Keratinocyte (primary cell): ENCODE measurements at regions not wholly inside any gene's neighbourhood (a gene's known extent, or its start where the extent isn't known, plus 50 kb on each side); places are given as distances from the start of the nearest gene placed in this dataset.

Source experiments
- DNase-seq: peaks from one replicate; pipeline ENCODE4 v3.0.0-alpha.2; 2011; ENCODE audit warnings: low read depth, missing footprints, low spot score
- FAIRE-seq: peaks from 2 replicates; lab custom pipeline; 2011; peaks lifted over from hg19 to GRCh38; lab: Jason Lieb, UNC
- H2AFZ ChIP-seq: 2 replicates; pipeline ENCODE4 v1.6.0; 2012; ENCODE audit warnings: low read length, control low read depth, inconsistent platforms; ENCODE audit not compliant: control insufficient read depth
- H3K27ac ChIP-seq: 2 replicates; pipeline ENCODE4 v1.5.1; 2011; ENCODE audit warnings: low read length; ENCODE audit not compliant: control insufficient read depth, insufficient read depth
- H3K27me3 ChIP-seq: 3 replicates; pipeline ENCODE4 v1.6.0; 2011; ENCODE audit warnings: low read length; ENCODE audit not compliant: control insufficient read depth, insufficient read depth; ENCODE audit errors: extremely low read depth
- H3K36me3 ChIP-seq, 2 experiments: 2 replicates in 1 of 2; 3 replicates in 1 of 2; pipeline ENCODE4 v1.5.1; 2011; ENCODE audit warnings: low read length in 2 of 2, mild to moderate bottlenecking in 1 of 2; ENCODE audit not compliant: control insufficient read depth in 2 of 2, insufficient read depth in 2 of 2; ENCODE audit errors: extremely low read depth in 1 of 2
- H3K4me1 ChIP-seq: 3 replicates; pipeline ENCODE4 v1.5.1; 2011; ENCODE audit warnings: low read length; ENCODE audit not compliant: control insufficient read depth, insufficient read depth; ENCODE audit errors: extremely low read depth
- H3K4me2 ChIP-seq: 3 replicates; pipeline ENCODE4 v1.6.0; 2011; ENCODE audit warnings: low read depth, low read length; ENCODE audit not compliant: control insufficient read depth, insufficient read depth; ENCODE audit errors: extremely low read depth
- H3K4me3 ChIP-seq, 3 experiments: fragments of 200-600 bp in 1 of 3; sonication (generic) in 1 of 3; 2 replicates in 2 of 3; 3 replicates in 1 of 3; pipeline ENCODE4 v1.5.1; 2011 to 2016; ENCODE audit warnings: low read length in 3 of 3, mild to moderate bottlenecking in 3 of 3, control low read depth in 2 of 3, inconsistent platforms in 1 of 3, low read depth in 1 of 3, mixed read lengths in 1 of 3, mixed run types in 1 of 3, moderate library complexity in 1 of 3; ENCODE audit not compliant: control insufficient read depth in 2 of 3, insufficient read depth in 2 of 3; ENCODE audit errors: extremely low read depth in 1 of 3
- H3K79me2 ChIP-seq: 2 replicates; pipeline ENCODE4 v1.6.0; 2012; ENCODE audit warnings: low read length; ENCODE audit not compliant: control insufficient read depth, insufficient read depth
- H3K9ac ChIP-seq: 3 replicates; pipeline ENCODE4 v1.6.0; 2011; ENCODE audit warnings: low read length; ENCODE audit not compliant: control insufficient read depth, insufficient read depth; ENCODE audit errors: extremely low read depth
- H3K9me1 ChIP-seq: 3 replicates; pipeline ENCODE4 v1.6.0; 2011; ENCODE audit warnings: low read length; ENCODE audit not compliant: control insufficient read depth, insufficient read depth; ENCODE audit errors: extremely low read depth
- H3K9me3 ChIP-seq: 2 replicates; pipeline ENCODE4 v1.5.1; 2012; ENCODE audit warnings: low read depth, low read length; ENCODE audit not compliant: control insufficient read depth
- H4K20me1 ChIP-seq: 3 replicates; pipeline ENCODE4 v1.6.0; 2011; ENCODE audit warnings: low read length; ENCODE audit not compliant: control insufficient read depth, insufficient read depth; ENCODE audit errors: extremely low read depth
- CTCF ChIP-seq, 3 experiments: IDR thresholded peaks in 1 of 3; conservative IDR thresholded peaks in 1 of 3; optimal IDR thresholded peaks in 1 of 3; 2 replicates in 2 of 3; 3 replicates in 1 of 3; pipeline versions ENCODE3 to v1.5.1; 2011; ENCODE audit warnings: low read length in 3 of 3, mild to moderate bottlenecking in 3 of 3, moderate library complexity in 2 of 3, control low read depth in 1 of 3, inconsistent platforms in 1 of 3; ENCODE audit not compliant: insufficient read depth in 2 of 3; ENCODE audit errors: extremely low read depth in 1 of 3
- EZH2 ChIP-seq: IDR thresholded peaks from one replicate; pipeline ENCODE4 v1.6.1; 2012; ENCODE audit warnings: inconsistent platforms, mild to moderate bottlenecking, low read length, moderate library complexity
- dilution Hi-C: fragments of 300-500 bp; cut with MboI; formaldehyde crosslinking; loops from one replicate; pipeline ENCODE4 v1.7.0; 2020; ENCODE audit warnings: low sequenced_read_pairs; ENCODE audit not compliant: extremely low pct_ligation_motif_present

GRCh38 chr6:117072781-117073180 lies 192.6 kb upstream of the VGLL2 start:
- FAIRE-seq, result no peak
- H2AFZ ChIP-seq, result no peak overlapping the region
- H3K4me2 ChIP-seq, result no peak overlapping the region
- no peaks in the 10 kb centered on the region for H4K20me1 ChIP-seq
- H3K4me1 ChIP-seq, result no peaks in the 10 kb centered on the region
- H3K79me2 ChIP-seq, result no peaks in the 10 kb centered on the region
- no peak overlapping the region for H3K9ac ChIP-seq
- no peak for DNase-seq
- no peak overlapping the region for H3K27ac ChIP-seq
- H3K9me3 ChIP-seq, result no peaks in the 10 kb centered on the region
- H3K27me3 ChIP-seq, result no peaks in the 10 kb centered on the region
- no peaks in the 10 kb centered on the region for H3K9me1 ChIP-seq
- H3K36me3 ChIP-seq, result no peaks in the 10 kb centered on the region
- TF ChIP-seq CTCF (optimal IDR thresholded peaks at IDR 0.05 in 1 of 3, IDR thresholded peaks at IDR 0.05 in 1 of 3, conservative IDR thresholded peaks at IDR 0.05 in 1 of 3; ENCODE audit: extremely low read depth in 1 of 3, insufficient read depth in 2 of 3, low read length in 3 of 3) (no peak), EZH2 (no peak)
- H3K4me3 ChIP-seq, result no peak overlapping the region
- dilution Hi-C loops, result no loop called here

GRCh38 chr6:117074672-117075071 lies 190.7 kb upstream of the VGLL2 start:
- Histone ChIP-seq H3K9me3 (no peaks in the 10 kb centered on the region), H3K9me1 (no peaks in the 10 kb centered on the region), H3K79me2 (no peaks in the 10 kb centered on the region), H3K4me3 (no peak overlapping the region), H3K27me3 (no peaks in the 10 kb centered on the region), H3K36me3 (no peaks in the 10 kb centered on the region), H3K4me1 (no peaks in the 10 kb centered on the region), H3K4me2 (no peak overlapping the region), H3K27ac (no peak overlapping the region), H2AFZ (no peak overlapping the region), H4K20me1 (no peaks in the 10 kb centered on the region), H3K9ac (no peak overlapping the region)
- TF ChIP-seq EZH2, result no peak
- TF ChIP-seq CTCF (optimal IDR thresholded peaks at IDR 0.05 in 1 of 3, IDR thresholded peaks at IDR 0.05 in 1 of 3, conservative IDR thresholded peaks at IDR 0.05 in 1 of 3; ENCODE audit: extremely low read depth in 1 of 3, insufficient read depth in 2 of 3, low read length in 3 of 3), result no peak
- no peak for FAIRE-seq
- dilution Hi-C loops, result no loop called here
- DNase-seq, result no peak
